HCT116 (cell line): ENCODE measurements at regions not wholly inside any gene's neighbourhood (a gene's known extent, or its start where the extent isn't known, plus 50 kb on each side); places are given as distances from the start of the nearest gene placed in this dataset.

ENCODE experiments used
- ATAC-seq: fragments of 200-7000 bp; cut with Tn5 transposase; 2 replicates; pipeline ENCODE4 v1.9.1; 2020; ENCODE audit warnings: mild to moderate bottlenecking, moderate library complexity
- BruUV-seq: library from RNA; stranded (reverse); fragments of 400-500 nt; replicated peaks from 2 replicates; lab custom pipeline; 2021; lab: Mats Ljungman, UMichigan
- CTCF ChIA-PET: fragments of 300-600 bp; sonication (Branson Sonifier 250); formaldehyde crosslinking; loops from one replicate; lab custom pipeline; 2021; ENCODE audit warnings: antibody characterized with exemption; lab: Charles Lee
- POLR2A ChIA-PET: fragments of 300-600, 350-600 bp; sonication (Branson Sonifier 250); formaldehyde crosslinking; loops from one replicate; lab custom pipeline; 2021; ENCODE audit warnings: antibody characterized with exemption; lab: Charles Lee
- RAD21 ChIA-PET, 2 experiments: fragments of 300-600 bp; sonication (Branson Sonifier 250); formaldehyde crosslinking; loops; one replicate each; lab custom pipeline; 2023; ENCODE audit warnings: low total read pairs in 2 of 2; ENCODE audit not compliant: uncharacterized antibody in 2 of 2, unreplicated experiment in 2 of 2, low non-redundant PET in 1 of 2; lab: Charles Lee
- DNase-seq: peaks from one replicate; pipeline ENCODE4 v3.0.0-alpha.2; 2010; ENCODE audit warnings: low read depth, low spot score
- H2AFZ ChIP-seq: fragments of 200-600 bp; shearing (Covaris generic), sonication (generic); 2 replicates; pipeline ENCODE4 v1.6.1; 2017; ENCODE audit warnings: low read depth, mixed run types, mixed read lengths, antibody characterized with exemption, low read length; ENCODE audit not compliant: poor library complexity, severe bottlenecking
- H3K27ac ChIP-seq: 2 replicates; pipeline ENCODE4 v1.5.1; 2012; ENCODE audit warnings: low read depth, low read length
- H3K27me3 ChIP-seq: fragments of 200-600 bp; sonication (generic); 2 replicates; pipeline ENCODE4 v1.6.1; 2016; ENCODE audit warnings: mixed run types, low read length, mixed read lengths; ENCODE audit not compliant: insufficient read depth
- H3K36me3 ChIP-seq, 2 experiments: fragments of 200-500 bp in 1 of 2; fragments of 200-600 bp in 1 of 2; sonication (Bioruptor generic) in 1 of 2; sonication (generic) in 1 of 2; 2 replicates each; pipeline versions ENCODE4 v1.5.1 to v1.6.1; 2014 to 2016; ENCODE audit warnings: low read length in 2 of 2, inconsistent platforms in 1 of 2, mixed read lengths in 1 of 2, mixed run types in 1 of 2; ENCODE audit not compliant: insufficient read depth in 2 of 2, control insufficient read depth in 1 of 2
- H3K4me1 ChIP-seq, 2 experiments: fragments of 200-600 bp in 1 of 2; sonication (generic) in 1 of 2; 2 replicates each; pipeline versions ENCODE4 v1.5.1 to v1.6.1; 2012 to 2017; ENCODE audit warnings: low read length in 2 of 2, inconsistent platforms in 1 of 2, mild to moderate bottlenecking in 1 of 2, mixed read lengths in 1 of 2, mixed run types in 1 of 2, moderate library complexity in 1 of 2; ENCODE audit not compliant: insufficient read depth in 2 of 2, control insufficient read depth in 1 of 2
- H3K4me2 ChIP-seq: fragments of 200-600 bp; sonication (generic); 2 replicates; pipeline ENCODE4 v1.6.1; 2017; ENCODE audit warnings: mixed run types, low read length, mixed read lengths
- H3K4me3 ChIP-seq, 2 experiments: fragments of 200-600 bp in 1 of 2; sonication (generic) in 1 of 2; replicated peaks in 1 of 2; 2 replicates each; pipeline ENCODE4 v1.5.1; 2011 to 2016; ENCODE audit warnings: low read length in 2 of 2, control low read depth in 1 of 2, low read depth in 1 of 2, mild to moderate bottlenecking in 1 of 2, mixed read lengths in 1 of 2, mixed run types in 1 of 2
- H3K79me2 ChIP-seq: fragments of 200-600 bp; sonication (generic); 2 replicates; pipeline ENCODE4 v1.6.1; 2017; ENCODE audit warnings: mild to moderate bottlenecking, mixed run types, low read length, moderate library complexity, mixed read lengths; ENCODE audit not compliant: insufficient read depth
- H3K9ac ChIP-seq: fragments of 200-600 bp; sonication (generic); 2 replicates; pipeline ENCODE4 v1.6.1; 2016; ENCODE audit warnings: low read length, mixed read lengths
- H3K9me2 ChIP-seq: fragments of 200-600 bp; sonication (generic), shearing (Covaris generic); 2 replicates; pipeline ENCODE4 v1.6.1; 2017; ENCODE audit warnings: mixed run types, mild to moderate bottlenecking, moderate library complexity; ENCODE audit not compliant: insufficient read depth
- H3K9me3 ChIP-seq, 2 experiments: fragments of 200-500 bp in 1 of 2; fragments of 200-600 bp in 1 of 2; sonication (Bioruptor generic) in 1 of 2; sonication (generic) in 1 of 2; 2 replicates each; pipeline ENCODE4 v1.6.1; 2014 to 2017; ENCODE audit warnings: low read length in 2 of 2, mixed read lengths in 2 of 2, inconsistent platforms in 1 of 2, low read depth in 1 of 2, mild to moderate bottlenecking in 1 of 2, mixed run types in 1 of 2, moderate library complexity in 1 of 2; ENCODE audit not compliant: control insufficient read depth in 1 of 2, insufficient read depth in 1 of 2
- H4K20me1 ChIP-seq: fragments of 200-600 bp; sonication (generic), shearing (Covaris generic); 2 replicates; pipeline ENCODE4 v1.6.1; 2017; ENCODE audit warnings: mixed run types, mild to moderate bottlenecking, moderate library complexity; ENCODE audit not compliant: insufficient read depth
- CBX3 ChIP-seq: IDR thresholded peaks from 2 replicates; pipeline ENCODE4 v1.6.1; 2012; ENCODE audit warnings: low read depth
- CEBPB ChIP-seq: IDR thresholded peaks from 2 replicates; pipeline ENCODE4 v1.6.1; 2012; ENCODE audit warnings: low read depth
- CTCF ChIP-seq, 3 experiments: fragments of 200-600 bp in 1 of 3; sonication (generic) in 1 of 3; IDR thresholded peaks in 2 of 3; conservative IDR thresholded peaks in 1 of 3; 2 replicates each; pipeline ENCODE4 v1.5.1; 2012 to 2017; ENCODE audit warnings: low read depth in 2 of 3, low read length in 2 of 3, antibody characterized with exemption in 1 of 3, borderline replicate concordance in 1 of 3, control low read depth in 1 of 3, mild to moderate bottlenecking in 1 of 3, mixed read lengths in 1 of 3, mixed run types in 1 of 3, moderate library complexity in 1 of 3; ENCODE audit not compliant: insufficient read depth in 1 of 3
- EGR1 ChIP-seq: IDR thresholded peaks from 2 replicates; pipeline ENCODE4 v1.6.1; 2012; ENCODE audit warnings: low read depth
- EZH2phosphoT487 ChIP-seq: fragments of 200-600 bp; IDR thresholded peaks from 2 replicates; pipeline ENCODE4 v1.6.1; 2018; ENCODE audit warnings: antibody characterized with exemption, borderline replicate concordance
- FOSL1 ChIP-seq: IDR thresholded peaks from 2 replicates; pipeline ENCODE4 v1.6.1; 2012; ENCODE audit warnings: low read depth
- POLR2A ChIP-seq: IDR thresholded peaks from 2 replicates; pipeline ENCODE4 v1.7.0; 2011; ENCODE audit warnings: borderline replicate concordance; ENCODE audit not compliant: insufficient read depth, insufficient read length; ENCODE audit errors: extremely low read depth
- POLR2AphosphoS5 ChIP-seq: IDR thresholded peaks from 2 replicates; pipeline ENCODE4 v1.6.1; 2011; ENCODE audit warnings: mild to moderate bottlenecking, low read depth, low read length, moderate library complexity
- RAD21 ChIP-seq: IDR thresholded peaks from 2 replicates; pipeline ENCODE4 v1.6.1; 2012; ENCODE audit warnings: low read depth, mild to moderate bottlenecking
- REST ChIP-seq: IDR thresholded peaks from 2 replicates; pipeline ENCODE4 v1.6.1; 2012; ENCODE audit warnings: low read depth
- SIN3A ChIP-seq: IDR thresholded peaks from 2 replicates; pipeline ENCODE4 v1.6.1; 2012; ENCODE audit warnings: low read depth
- SRF ChIP-seq: IDR thresholded peaks from 2 replicates; pipeline ENCODE4 v1.6.1; 2012; ENCODE audit warnings: low read depth
- TCF7L2 ChIP-seq: IDR thresholded peaks from 2 replicates; pipeline ENCODE4 v1.7.0; 2011; ENCODE audit warnings: borderline replicate concordance, inconsistent platforms; ENCODE audit not compliant: insufficient read depth, insufficient read length; ENCODE audit errors: extremely low read depth
- YY1 ChIP-seq: IDR thresholded peaks from 2 replicates; pipeline ENCODE4 v1.6.1; 2011; ENCODE audit warnings: low read length, low read depth, moderate library complexity, mild to moderate bottlenecking; ENCODE audit not compliant: insufficient replicate concordance; ENCODE audit errors: extremely low read depth
- ZBTB33 ChIP-seq: IDR thresholded peaks from 2 replicates; pipeline ENCODE4 v1.6.1; 2011; ENCODE audit warnings: mild to moderate bottlenecking, low read length, moderate library complexity; ENCODE audit not compliant: insufficient replicate concordance; ENCODE audit errors: extremely low read depth
- ZFX ChIP-seq: fragments of 450-650 bp; IDR thresholded peaks from 2 replicates; pipeline ENCODE4 v1.6.1; 2017
- ZNF274 ChIP-seq: fragments of 200-500 bp; sonication (Bioruptor generic); IDR thresholded peaks from 2 replicates; pipeline ENCODE4 v1.6.1; 2014; ENCODE audit warnings: mild to moderate bottlenecking, low read depth, low read length, inconsistent platforms
- intact Hi-C: fragments of 100-400 bp; cut with micrococcal nuclease; formaldehyde crosslinking; loops from 2 replicates; pipeline ENCODE4 v1.10.0; 2022

GRCh38 chr3:26233374-26233773 is 389.2 kb upstream of the LRRC3B start:
- Histone ChIP-seq H3K4me3 (no peak overlapping the region), H3K79me2 (no peaks in the 10 kb centered on the region), H3K27ac (no peak overlapping the region), H3K4me1 (no peaks in the 10 kb centered on the region), H3K9me3 (peaks cover 0 to 3% of the 10 kb centered on the region in 2 experiments; a peak in 1 of 4 replicates), H3K4me2 (no peak overlapping the region), H3K36me3 (no peaks in the 10 kb centered on the region), H3K27me3 (no peaks in the 10 kb centered on the region), H4K20me1 (no peaks in the 10 kb centered on the region), H2AFZ (no peak overlapping the region), H3K9me2 (no peaks in the 10 kb centered on the region), H3K9ac (no peak overlapping the region)
- ATAC-seq (no peak), DNase-seq (no peak)
- RAD21 ChIA-PET = no interaction called here
- CTCF ChIA-PET = no interaction called here
- no TSS peak for BruUV-seq
- POLR2A ChIA-PET = no interaction called here
- TF ChIP-seq CTCF (IDR thresholded peaks at IDR 0.05 in 2 of 3, conservative IDR thresholded peaks at IDR 0.05 in 1 of 3; ENCODE audit: borderline replicate concordance in 1 of 3, insufficient read depth in 1 of 3, low read depth in 2 of 3, low read length in 2 of 3) (no peak), POLR2AphosphoS5 (no peak), POLR2A (no peak), EGR1 (no peak), FOSL1 (no peak), TCF7L2 (no peak), SIN3A (no peak), YY1 (no peak), ZNF274 (no peak), CEBPB (no peak), SRF (no peak), RAD21 (no peak), ZBTB33 (no peak), REST (no peak), EZH2phosphoT487 (no peak), CBX3 (no peak), ZFX (no peak)
- intact Hi-C loops = no loop called here
